ENCODE measurements at regions not wholly inside any gene's neighbourhood (a gene's known extent, or its start where the extent isn't known, plus 50 kb on each side); places are given as distances from the start of the nearest gene placed in this dataset.
"Not testable (repeated sequence)": the region's sequence is repeated elsewhere in the genome, so short reads cannot be mapped to it uniquely, and the experiment has no call there.

DNA sequence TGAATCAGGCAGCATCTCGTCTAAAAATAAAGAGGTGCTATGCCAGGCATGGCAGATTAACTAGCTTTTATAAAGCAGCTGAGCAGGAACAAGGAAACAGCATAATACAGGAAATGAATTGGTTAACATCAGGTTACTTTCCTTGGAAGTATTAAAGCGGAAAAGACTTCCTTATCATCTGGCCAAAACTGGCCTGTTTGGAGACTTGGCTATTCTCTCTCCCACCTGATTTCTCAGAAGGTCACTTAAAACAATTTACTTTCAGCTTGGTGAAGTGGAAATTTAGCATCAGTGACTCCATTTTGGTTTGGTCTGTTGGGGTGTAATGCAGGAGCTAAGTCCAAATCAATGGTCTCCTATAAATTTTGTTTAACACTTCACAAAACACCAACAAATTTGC is 191.6 kb downstream of the NUFIP1 start:
- peaks cover 3% of the 10 kb centered on the region for H3K4me1 Mint-ChIP-seq
- no peaks in the 10 kb centered on the region for H3K9me3 Mint-ChIP-seq
- no peak overlapping the region for H3K27ac Mint-ChIP-seq
- no peak overlapping the region for H3K4me3 Mint-ChIP-seq
- no peaks in the 10 kb centered on the region for H3K36me3 Mint-ChIP-seq (ENCODE audit: low read depth)
- intact Hi-C loops (cut with micrococcal nuclease) = no loop called here
- no peaks in the 10 kb centered on the region for H3K27me3 Mint-ChIP-seq
- DNase-seq = no peak

DNA sequence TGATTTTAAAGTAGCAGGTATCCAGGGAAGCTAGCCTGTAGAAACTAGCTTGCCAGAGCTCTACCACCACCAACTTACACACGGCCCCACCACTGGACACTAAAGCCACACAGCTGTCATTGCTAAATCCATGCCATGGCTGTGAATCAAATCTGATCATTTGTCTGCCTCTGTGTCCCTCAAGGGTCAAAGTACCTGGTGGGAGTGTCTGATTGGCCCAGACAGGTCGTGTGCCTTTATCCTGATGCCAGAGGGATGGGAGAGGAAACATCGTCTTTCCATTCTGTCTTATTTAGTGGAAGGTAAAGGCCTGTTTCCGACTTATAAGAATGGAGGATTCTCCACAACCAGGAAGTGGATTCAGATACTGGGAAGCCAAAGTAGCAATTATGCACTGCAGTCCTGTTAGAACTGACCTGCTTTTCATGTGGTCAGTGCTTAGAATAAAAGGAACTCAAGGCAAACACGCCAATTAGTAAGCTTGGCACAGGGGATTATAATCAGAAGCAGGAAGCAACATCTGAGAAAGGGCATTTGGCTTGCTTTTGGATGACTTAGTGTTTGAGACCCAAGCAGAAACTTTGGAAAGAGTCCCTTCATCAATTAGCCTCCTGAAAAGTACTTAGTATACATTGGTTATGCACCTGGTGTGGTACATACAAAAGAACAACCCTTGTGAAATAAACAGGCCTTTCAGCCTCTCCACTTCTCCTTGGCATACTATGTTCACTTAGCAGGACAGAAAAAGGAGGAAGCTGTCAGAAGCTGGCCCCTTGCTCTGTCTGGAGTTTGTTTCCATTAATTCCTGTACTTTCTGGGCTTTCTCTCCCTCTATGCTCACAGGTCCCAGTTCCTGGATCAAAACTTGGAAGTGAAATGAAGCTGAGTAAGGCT is 192.4 kb downstream of the NUFIP1 start:
- H3K9me3 Mint-ChIP-seq = no peaks in the 10 kb centered on the region
- DNase-seq = no peak
- no peak overlapping the region for H3K4me3 Mint-ChIP-seq
- H3K4me1 Mint-ChIP-seq = no peaks in the 10 kb centered on the region
- intact Hi-C loops (cut with micrococcal nuclease) = no loop called here
- H3K36me3 Mint-ChIP-seq (ENCODE audit: low read depth) = no peaks in the 10 kb centered on the region
- no peaks in the 10 kb centered on the region for H3K27me3 Mint-ChIP-seq
- no peak overlapping the region for H3K27ac Mint-ChIP-seq

DNA sequence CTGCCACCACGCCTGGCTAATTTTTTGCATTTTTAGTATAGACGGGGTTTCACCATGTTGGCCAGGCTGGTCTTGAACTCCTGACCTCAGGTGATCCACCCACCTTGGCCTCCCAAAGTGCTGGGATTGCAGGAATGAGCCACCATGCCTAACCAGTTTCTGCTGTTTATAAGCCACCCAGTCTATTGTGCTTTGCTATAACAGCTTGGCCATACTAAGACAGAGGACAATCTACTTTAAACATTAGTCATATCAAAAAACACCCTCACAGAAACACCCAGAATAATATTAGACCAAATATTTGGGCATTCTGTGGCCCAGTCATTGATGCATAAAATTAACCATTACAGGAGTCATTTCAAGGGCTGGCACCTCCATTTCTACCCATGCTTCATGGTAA is 193.2 kb downstream of the NUFIP1 start:
- H3K4me1 Mint-ChIP-seq; H3K36me3 Mint-ChIP-seq (ENCODE audit: low read depth); H3K4me3 Mint-ChIP-seq; DNase-seq; H3K27me3 Mint-ChIP-seq; intact Hi-C loops (cut with micrococcal nuclease); H3K9me3 Mint-ChIP-seq; H3K27ac Mint-ChIP-seq: not testable (repeated sequence)

DNA sequence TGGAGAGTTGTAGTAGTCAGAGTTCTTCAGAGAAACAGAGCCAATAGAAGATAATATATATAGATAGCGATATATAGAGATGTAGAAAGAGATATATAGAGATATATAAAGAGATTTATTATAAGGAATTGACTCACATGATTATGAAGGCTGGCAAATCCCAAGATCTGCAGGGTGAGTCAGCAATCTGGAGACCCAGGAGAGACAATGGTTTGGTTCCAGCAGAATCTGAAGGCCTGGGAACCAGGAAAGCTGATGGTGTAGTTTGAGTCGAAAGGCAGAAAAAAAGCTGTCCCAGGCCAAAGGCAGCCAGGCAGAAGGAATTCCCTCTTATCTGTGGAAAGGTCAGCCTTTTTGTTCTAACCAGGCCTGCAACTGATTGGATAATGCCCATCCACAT is 194.1 kb downstream of the NUFIP1 start:
- DNase-seq = no peak
- Mint-ChIP-seq H3K27ac (no peak overlapping the region), H3K4me1 (no peaks in the 10 kb centered on the region), H3K36me3 (ENCODE audit: low read depth) (no peaks in the 10 kb centered on the region), H3K27me3 (no peaks in the 10 kb centered on the region), H3K9me3 (no peaks in the 10 kb centered on the region), H3K4me3 (no peak overlapping the region)
- intact Hi-C loops (cut with micrococcal nuclease) = no loop called here

DNA sequence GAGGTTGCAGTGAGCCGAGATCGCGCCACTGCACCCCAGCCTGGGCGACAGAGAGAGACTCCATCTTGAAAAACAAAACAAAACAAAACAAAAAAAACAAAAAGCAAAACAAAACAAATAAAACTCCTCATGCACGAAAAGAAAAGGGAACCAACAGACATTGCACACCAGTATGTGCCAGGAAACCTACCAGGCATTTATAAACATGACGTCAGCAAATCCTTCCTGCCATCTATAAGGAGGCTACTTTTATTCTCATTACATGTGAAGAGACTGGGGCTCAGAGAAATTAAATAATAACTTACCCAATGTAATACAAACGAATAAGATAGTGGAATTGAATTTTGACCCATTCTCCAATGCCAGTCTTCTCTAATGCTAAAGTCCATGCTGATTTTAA is 197.2 kb downstream of the NUFIP1 start:
- H3K36me3 Mint-ChIP-seq (ENCODE audit: low read depth) = no peaks in the 10 kb centered on the region
- no peaks in the 10 kb centered on the region for H3K9me3 Mint-ChIP-seq
- DNase-seq = no peak
- H3K27me3 Mint-ChIP-seq = no peaks in the 10 kb centered on the region
- no peaks in the 10 kb centered on the region for H3K4me1 Mint-ChIP-seq
- intact Hi-C loops (cut with micrococcal nuclease) = no loop called here
- no peak overlapping the region for H3K4me3 Mint-ChIP-seq
- H3K27ac Mint-ChIP-seq = no peak overlapping the region

DNA sequence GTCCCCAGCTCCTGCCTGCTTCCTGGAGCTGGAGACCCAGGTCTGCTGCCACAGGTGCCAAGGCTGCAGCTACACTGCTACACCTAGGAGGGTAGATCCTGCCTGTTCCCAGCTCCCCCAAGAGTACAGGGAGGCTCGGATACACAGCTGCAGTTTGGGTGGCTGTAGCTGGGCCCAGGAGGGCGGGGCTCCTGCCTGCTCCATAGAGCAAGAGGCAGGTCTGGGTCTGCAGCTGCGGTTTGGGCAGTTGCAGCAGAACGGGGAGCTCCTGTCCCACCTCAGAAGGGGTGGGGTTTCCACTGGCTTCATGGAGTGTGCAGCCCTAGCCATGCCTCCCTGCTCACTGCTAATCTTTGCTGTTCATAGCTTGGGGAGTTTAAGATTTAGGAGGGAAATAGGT is 199.0 kb downstream of the NUFIP1 start:
- Mint-ChIP-seq H3K36me3 (ENCODE audit: low read depth) (no peaks in the 10 kb centered on the region), H3K4me3 (no peak overlapping the region), H3K27ac (no peak overlapping the region), H3K9me3 (no peaks in the 10 kb centered on the region), H3K4me1 (no peaks in the 10 kb centered on the region), H3K27me3 (no peaks in the 10 kb centered on the region)
- intact Hi-C loops (cut with micrococcal nuclease) = no loop called here
- DNase-seq = no peak

DNA sequence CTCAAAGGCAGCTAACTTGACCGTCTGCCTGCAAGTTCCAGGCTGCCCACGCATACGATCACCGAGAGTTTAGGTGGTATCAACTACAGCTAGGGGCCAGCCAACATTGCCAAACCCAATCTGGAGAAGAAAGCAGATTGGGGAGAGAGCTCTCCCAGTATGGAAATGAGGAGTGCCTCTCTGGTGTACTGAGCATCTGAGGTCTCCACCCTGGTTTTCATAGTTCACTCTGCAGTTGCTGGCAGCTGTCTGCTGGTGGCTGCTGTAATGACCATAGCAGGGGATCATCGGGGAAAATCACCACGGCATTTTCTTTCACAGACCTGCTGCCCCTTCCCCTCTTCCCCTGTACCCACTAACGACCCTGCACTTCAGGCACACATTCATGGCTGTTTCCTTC is 201.7 kb downstream of the NUFIP1 start:
- intact Hi-C loops (cut with micrococcal nuclease) = no loop called here
- Mint-ChIP-seq H3K36me3 (ENCODE audit: low read depth) (no peaks in the 10 kb centered on the region), H3K4me3 (no peak overlapping the region), H3K27me3 (peaks cover 1% of the 10 kb centered on the region), H3K9me3 (no peaks in the 10 kb centered on the region), H3K27ac (no peak overlapping the region), H3K4me1 (no peaks in the 10 kb centered on the region)
- no peak for DNase-seq

DNA sequence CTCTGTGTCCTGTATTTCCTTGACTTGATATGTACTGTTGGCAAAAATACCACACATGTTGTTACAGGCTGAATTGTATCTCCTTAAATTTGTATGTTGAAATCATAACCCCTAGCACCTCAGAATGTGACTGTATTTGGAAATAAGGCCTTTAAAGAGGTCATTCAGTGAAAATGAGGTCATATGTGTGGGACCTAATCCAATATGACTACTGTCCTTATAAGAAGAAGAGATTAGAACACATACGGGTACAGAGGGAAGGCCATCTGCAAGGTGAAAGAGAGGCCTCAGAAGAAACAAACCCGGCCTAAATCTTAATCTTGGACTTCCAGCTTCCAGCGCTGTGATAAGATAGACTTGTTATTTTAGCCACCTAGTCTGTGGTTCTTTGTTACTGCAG is 202.5 kb downstream of the NUFIP1 start:
- Mint-ChIP-seq H3K4me3 (no peak overlapping the region), H3K9me3 (no peaks in the 10 kb centered on the region), H3K36me3 (ENCODE audit: low read depth) (no peaks in the 10 kb centered on the region), H3K4me1 (no peaks in the 10 kb centered on the region), H3K27ac (no peak overlapping the region), H3K27me3 (peaks cover 1% of the 10 kb centered on the region)
- intact Hi-C loops (cut with micrococcal nuclease) = no loop called here
- no peak for DNase-seq

DNA sequence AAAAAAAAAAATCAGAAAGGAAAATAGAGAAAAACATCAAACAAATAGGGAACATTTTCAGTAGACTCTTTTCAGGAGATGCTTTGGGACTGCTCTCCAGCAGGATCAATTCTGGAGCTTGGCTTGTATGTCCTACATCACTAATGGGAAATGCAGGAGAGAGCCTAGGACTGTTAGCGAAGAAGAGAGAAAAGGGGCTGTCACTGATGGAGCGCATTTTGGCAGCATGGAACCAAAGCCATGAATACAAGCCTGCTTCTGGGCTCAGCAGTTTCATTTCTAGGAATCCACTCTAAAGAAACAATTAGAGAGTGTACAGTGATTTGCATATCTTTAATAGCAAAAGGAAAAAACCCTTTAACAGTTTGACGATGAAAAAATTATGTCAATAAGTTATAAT is 203.9 kb downstream of the NUFIP1 start:
- intact Hi-C loops (cut with micrococcal nuclease) = no loop called here
- H3K36me3 Mint-ChIP-seq (ENCODE audit: low read depth) = no peaks in the 10 kb centered on the region
- no peak overlapping the region for H3K27ac Mint-ChIP-seq
- no peak overlapping the region for H3K4me3 Mint-ChIP-seq
- H3K4me1 Mint-ChIP-seq = no peaks in the 10 kb centered on the region
- no peaks in the 10 kb centered on the region for H3K9me3 Mint-ChIP-seq
- H3K27me3 Mint-ChIP-seq = peaks cover 1% of the 10 kb centered on the region
- DNase-seq = no peak

DNA sequence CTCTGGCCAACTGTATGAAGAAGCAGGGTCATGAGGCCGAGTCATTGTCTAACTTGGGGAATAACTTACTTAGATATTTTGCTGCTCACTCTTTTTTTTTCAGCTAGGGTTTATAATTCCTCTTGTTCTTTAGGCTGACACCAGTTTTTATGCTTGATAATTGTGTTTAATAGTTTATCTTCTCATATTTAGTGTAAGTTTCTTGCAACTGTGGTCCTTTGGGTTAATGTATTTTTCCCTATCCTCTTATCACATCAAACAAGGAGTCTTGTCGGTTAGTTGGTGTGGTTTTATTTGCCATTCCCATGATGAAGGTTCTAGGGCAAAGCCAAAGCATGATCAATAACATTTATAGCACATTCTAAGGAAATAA is 204.6 kb downstream of the NUFIP1 start:
- Mint-ChIP-seq H3K4me1 (no peaks in the 10 kb centered on the region), H3K36me3 (ENCODE audit: low read depth) (no peaks in the 10 kb centered on the region), H3K27me3 (peaks cover 1% of the 10 kb centered on the region), H3K27ac (no peak overlapping the region), H3K9me3 (no peaks in the 10 kb centered on the region), H3K4me3 (no peak overlapping the region)
- no peak for DNase-seq
- intact Hi-C loops (cut with micrococcal nuclease) = no loop called here

DNA sequence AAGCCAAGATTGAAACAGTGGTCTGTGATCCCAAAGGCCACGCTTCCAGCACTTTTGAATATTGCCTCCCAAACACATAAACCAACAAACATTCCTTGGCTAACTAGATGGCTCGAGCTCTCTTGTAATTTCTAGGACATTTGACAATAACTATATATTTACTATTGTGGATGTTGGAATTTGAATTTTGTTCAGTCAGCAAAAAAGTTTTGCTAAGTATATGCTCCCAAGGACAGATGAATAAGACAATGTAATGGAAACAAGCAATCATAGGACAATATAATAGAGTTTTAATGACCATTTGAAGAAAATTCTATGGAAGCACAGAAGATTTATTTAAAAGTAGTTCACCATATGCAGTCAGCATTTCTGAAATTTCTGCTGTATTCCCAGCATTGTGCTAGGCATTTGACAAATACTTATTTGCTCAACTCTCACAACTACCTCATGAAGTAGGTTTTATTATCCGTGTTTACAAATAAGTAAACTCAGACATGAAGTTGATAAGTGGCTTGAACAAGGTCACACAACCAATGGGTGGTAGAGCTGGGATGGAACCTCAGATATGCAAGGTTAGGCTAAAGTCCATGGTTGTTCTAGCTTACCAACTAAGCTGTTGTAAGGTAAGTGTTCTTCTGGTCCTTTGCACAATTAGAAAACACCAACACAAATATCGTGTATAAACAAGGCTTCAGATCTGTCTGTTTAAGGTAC is 205.1 kb downstream of the NUFIP1 start:
- no peak overlapping the region for H3K27ac Mint-ChIP-seq
- no peaks in the 10 kb centered on the region for H3K36me3 Mint-ChIP-seq (ENCODE audit: low read depth)
- no peaks in the 10 kb centered on the region for H3K9me3 Mint-ChIP-seq
- H3K27me3 Mint-ChIP-seq = peaks cover 1% of the 10 kb centered on the region
- intact Hi-C loops (cut with micrococcal nuclease) = no loop called here
- no peaks in the 10 kb centered on the region for H3K4me1 Mint-ChIP-seq
- DNase-seq = no peak
- no peak overlapping the region for H3K4me3 Mint-ChIP-seq

DNA sequence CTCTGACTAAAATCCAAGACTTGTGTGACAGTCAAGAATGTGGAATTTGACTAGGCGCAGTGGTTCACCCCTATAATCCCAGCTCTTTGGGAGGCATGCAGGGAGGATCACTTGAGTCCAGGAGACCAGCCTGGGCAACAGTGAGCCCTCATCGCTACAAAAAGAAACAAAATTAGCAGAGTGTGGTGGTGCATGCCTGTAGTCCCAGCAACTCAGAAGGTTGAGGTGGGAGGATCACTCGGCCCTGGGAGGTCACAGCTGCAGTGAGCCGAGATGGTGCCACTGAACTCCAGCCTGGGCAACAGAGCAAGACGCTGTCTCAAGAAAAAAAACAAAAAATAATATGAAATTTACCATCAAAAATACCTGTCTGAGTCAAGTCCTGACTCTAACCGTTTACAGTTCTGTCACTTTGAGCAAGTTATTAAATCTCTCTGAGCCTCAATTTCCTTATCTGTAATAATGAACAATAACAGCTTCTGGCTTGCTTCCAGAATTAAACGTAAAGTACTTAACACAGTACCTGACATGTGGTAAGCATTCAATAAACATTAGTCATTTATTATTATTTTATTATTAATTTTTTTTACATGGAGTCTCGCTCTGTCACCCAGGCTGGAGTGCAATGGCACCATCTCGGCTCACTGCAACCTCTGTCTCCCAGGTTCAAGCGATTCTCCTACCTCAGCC is 204.6 kb upstream of the TSC22D1 start:
- H3K27me3 Mint-ChIP-seq = peaks cover 6% of the 10 kb centered on the region
- intact Hi-C loops (cut with micrococcal nuclease) = no loop called here
- no peak for DNase-seq
- no peaks in the 10 kb centered on the region for H3K36me3 Mint-ChIP-seq (ENCODE audit: low read depth)
- H3K4me3 Mint-ChIP-seq = no peak overlapping the region
- no peaks in the 10 kb centered on the region for H3K4me1 Mint-ChIP-seq
- H3K27ac Mint-ChIP-seq = no peak overlapping the region
- H3K9me3 Mint-ChIP-seq = peaks cover 7% of the 10 kb centered on the region

DNA sequence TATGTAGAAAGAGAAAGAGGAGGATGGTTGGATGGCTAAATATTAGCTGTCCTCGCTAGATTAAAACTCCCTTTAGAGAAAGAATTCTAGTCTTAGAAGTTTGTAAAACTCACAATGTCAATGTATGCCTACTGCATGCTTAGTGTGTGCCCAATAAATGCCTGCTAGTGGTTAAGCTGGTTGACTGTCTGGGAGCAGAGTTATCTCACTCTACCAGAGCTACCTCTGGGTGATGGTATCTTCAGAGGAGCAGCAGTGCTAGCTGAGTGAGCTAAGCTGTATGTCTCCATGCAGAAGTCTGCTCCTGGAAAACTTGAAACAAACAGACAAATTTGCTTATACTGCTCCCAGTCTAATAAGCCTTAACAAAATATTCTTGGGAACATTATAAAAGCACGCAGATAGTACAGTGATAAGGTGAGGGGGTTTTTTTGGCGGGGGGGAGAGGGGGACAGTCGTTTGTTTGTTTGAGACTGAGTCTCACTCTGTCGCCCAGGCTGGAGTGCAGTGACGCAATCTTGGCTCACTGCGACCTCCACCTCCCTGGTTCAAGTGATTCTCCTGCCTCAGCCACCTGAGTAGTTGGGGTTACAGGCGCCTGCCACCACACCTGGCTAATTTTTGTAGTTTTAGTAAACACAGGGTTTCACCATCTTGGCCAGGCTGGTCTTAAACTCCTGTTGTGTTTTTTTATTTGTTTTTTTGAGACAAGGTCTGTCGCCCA is 202.8 kb upstream of the TSC22D1 start:
- H3K4me1 Mint-ChIP-seq = no peaks in the 10 kb centered on the region
- peaks cover 20% of the 10 kb centered on the region for H3K27me3 Mint-ChIP-seq
- no peak overlapping the region for H3K4me3 Mint-ChIP-seq
- H3K27ac Mint-ChIP-seq = no peak overlapping the region
- peaks cover 17% of the 10 kb centered on the region for H3K9me3 Mint-ChIP-seq
- no peaks in the 10 kb centered on the region for H3K36me3 Mint-ChIP-seq (ENCODE audit: low read depth)
- DNase-seq = no peak
- intact Hi-C loops (cut with micrococcal nuclease) = no loop called here

DNA sequence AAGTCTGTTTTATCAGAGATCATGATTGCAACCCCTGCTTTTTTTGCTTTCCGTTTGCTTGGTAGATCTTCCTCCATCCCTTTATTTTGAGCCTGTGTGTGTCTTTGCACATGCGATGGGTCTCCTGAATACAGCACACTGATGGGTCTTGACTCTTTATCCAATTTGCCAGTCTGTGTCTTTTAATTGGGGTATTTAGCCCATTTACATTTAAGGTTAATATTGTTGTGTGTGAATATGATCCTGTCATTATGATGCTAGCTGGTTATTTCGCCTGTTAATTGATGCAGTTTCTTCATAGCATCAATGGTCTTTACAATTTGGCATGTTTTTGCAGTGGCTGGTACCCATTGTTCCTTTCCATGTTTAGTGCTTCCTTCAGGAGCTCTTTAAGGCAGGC is 199.2 kb upstream of the TSC22D1 start:
- DNase-seq; intact Hi-C loops (cut with micrococcal nuclease); H3K4me3 Mint-ChIP-seq; H3K27ac Mint-ChIP-seq; H3K4me1 Mint-ChIP-seq; H3K36me3 Mint-ChIP-seq (ENCODE audit: low read depth): not testable (repeated sequence)
- Mint-ChIP-seq H3K9me3 (peaks cover 17% of the 10 kb centered on the region), H3K27me3 (peaks cover 20% of the 10 kb centered on the region)

All from activated CD4-positive, alpha-beta T cell treated with anti-CD3 and anti-CD28 coated beads, Interleukin-2, amount 10 ng/mL, durations not matched to agents 24 days and 14 days (primary cell).